HG03196 (cell line): ENCODE measurements at regions not wholly inside any gene's neighbourhood (a gene's known extent, or its start where the extent isn't known, plus 50 kb on each side); places are given as distances from the start of the nearest gene placed in this dataset.
A peak's percentile ranks its signal among the peaks of the same experiment; 100 is the strongest.
"Not testable (repeated sequence)": the region's sequence is repeated elsewhere in the genome, so short reads cannot be mapped to it uniquely, and the experiment has no call there.

Experiments
- ATAC-seq: cut with Tn5 transposase; IDR thresholded peaks from one replicate; pipeline ENCODE4 v1.9.1; 2021; ENCODE audit not compliant: unreplicated experiment

GRCh38 chr1:234851450-234852438 lies 241.8 kb upstream of the IRF2BP2 start:
- ATAC-seq = no peak

- ATAC-seq = no peak
These were observed 239.9 kb upstream of the IRF2BP2 start for GRCh38 chr1:234849832-234850231.

GRCh38 chr1:234848972-234849649 lies 239.1 kb upstream of the IRF2BP2 start:
- no peak for ATAC-seq

GRCh38 chr1:234846813-234847212 lies 236.8 kb upstream of the IRF2BP2 start:
- not testable (repeated sequence) for ATAC-seq

- ATAC-seq = no peak
These were observed 235.9 kb upstream of the IRF2BP2 start for GRCh38 chr1:234845836-234846235.

- no peak for ATAC-seq
These were observed 235.2 kb upstream of the IRF2BP2 start for GRCh38 chr1:234845097-234845660.

- ATAC-seq = no peak
These were observed 234.6 kb upstream of the IRF2BP2 start for GRCh38 chr1:234844479-234845031.

GRCh38 chr1:234843946-234844345 lies 234.0 kb upstream of the IRF2BP2 start:
- ATAC-seq = no peak

GRCh38 chr1:234842726-234843641 lies 233.0 kb upstream of the IRF2BP2 start:
- ATAC-seq = peak; percentile 68

- ATAC-seq = no peak
These were observed 231.8 kb upstream of the IRF2BP2 start for GRCh38 chr1:234841710-234842231.

GRCh38 chr1:234841281-234841680 lies 231.3 kb upstream of the IRF2BP2 start:
- no peak for ATAC-seq

GRCh38 chr1:234840843-234841242 lies 230.9 kb upstream of the IRF2BP2 start:
- no peak for ATAC-seq

GRCh38 chr1:234840253-234840652 lies 230.3 kb upstream of the IRF2BP2 start:
- ATAC-seq = no peak

GRCh38 chr1:234839663-234840062 lies 229.7 kb upstream of the IRF2BP2 start:
- ATAC-seq = no peak

GRCh38 chr1:234838820-234839219 lies 228.8 kb upstream of the IRF2BP2 start:
- ATAC-seq = no peak

GRCh38 chr1:234838182-234838581 lies 228.2 kb upstream of the IRF2BP2 start:
- no peak for ATAC-seq

GRCh38 chr1:234837713-234838112 lies 227.7 kb upstream of the IRF2BP2 start:
- ATAC-seq = no peak

GRCh38 chr1:234836776-234837357 lies 226.9 kb upstream of the IRF2BP2 start:
- no peak for ATAC-seq

- no peak for ATAC-seq
These were observed 226.2 kb upstream of the IRF2BP2 start for GRCh38 chr1:234836045-234836681.
